OCI-LY3 (cell line): ENCODE measurements at regions not wholly inside any gene's neighbourhood (a gene's known extent, or its start where the extent isn't known, plus 50 kb on each side); places are given as distances from the start of the nearest gene placed in this dataset.

Experiments used
- EZH2phosphoT487 ChIP-seq: fragments of 200-600 bp; shearing (Covaris generic); IDR thresholded peaks from 2 replicates; pipeline ENCODE4 v1.6.1; 2018; ENCODE audit warnings: antibody characterized with exemption, mixed run types, low read depth
- TF ChIP-seq, protein P1 (sequence below): fragments of 200-600, 300-600 bp; sonication (generic); IDR thresholded peaks from 2 replicates; pipeline ENCODE4 v1.5.1; 2014; ENCODE audit warnings: antibody characterized with exemption, low read length, low read depth

DNA sequence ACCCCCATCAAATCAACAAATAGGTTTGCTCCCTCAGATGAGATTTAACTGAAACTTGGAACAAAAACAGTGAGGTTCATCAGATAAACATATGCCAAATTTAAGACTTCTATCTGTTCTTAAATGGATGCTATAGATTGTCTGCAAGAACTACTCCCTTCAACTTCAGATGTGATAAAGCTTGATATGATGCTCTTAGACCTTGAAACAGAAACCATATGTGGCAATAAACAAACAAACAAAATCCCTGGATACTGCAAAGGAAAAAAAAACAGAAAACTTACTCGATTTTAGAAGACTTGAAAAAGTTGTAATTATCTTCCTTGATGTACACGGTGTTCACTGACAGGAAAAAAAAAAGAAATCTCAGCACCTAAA, 286.1 kb upstream of the USP25 start:
- TF ChIP-seq, protein P1, sequence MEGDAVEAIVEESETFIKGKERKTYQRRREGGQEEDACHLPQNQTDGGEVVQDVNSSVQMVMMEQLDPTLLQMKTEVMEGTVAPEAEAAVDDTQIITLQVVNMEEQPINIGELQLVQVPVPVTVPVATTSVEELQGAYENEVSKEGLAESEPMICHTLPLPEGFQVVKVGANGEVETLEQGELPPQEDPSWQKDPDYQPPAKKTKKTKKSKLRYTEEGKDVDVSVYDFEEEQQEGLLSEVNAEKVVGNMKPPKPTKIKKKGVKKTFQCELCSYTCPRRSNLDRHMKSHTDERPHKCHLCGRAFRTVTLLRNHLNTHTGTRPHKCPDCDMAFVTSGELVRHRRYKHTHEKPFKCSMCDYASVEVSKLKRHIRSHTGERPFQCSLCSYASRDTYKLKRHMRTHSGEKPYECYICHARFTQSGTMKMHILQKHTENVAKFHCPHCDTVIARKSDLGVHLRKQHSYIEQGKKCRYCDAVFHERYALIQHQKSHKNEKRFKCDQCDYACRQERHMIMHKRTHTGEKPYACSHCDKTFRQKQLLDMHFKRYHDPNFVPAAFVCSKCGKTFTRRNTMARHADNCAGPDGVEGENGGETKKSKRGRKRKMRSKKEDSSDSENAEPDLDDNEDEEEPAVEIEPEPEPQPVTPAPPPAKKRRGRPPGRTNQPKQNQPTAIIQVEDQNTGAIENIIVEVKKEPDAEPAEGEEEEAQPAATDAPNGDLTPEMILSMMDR: no peak
- TF ChIP-seq EZH2phosphoT487: no peak
